Sciatic nerve (tissue), 2 donors: ENCODE measurements at regions not wholly inside any gene's neighbourhood (a gene's known extent, or its start where the extent isn't known, plus 50 kb on each side); places are given as distances from the start of the nearest gene placed in this dataset.
"Not testable (repeated sequence)": the region's sequence is repeated elsewhere in the genome, so short reads cannot be mapped to it uniquely, and the experiment has no call there.

Source experiments
- ATAC-seq: fragments of 200-7000 bp; cut with Tn5 transposase; one replicate; pipeline ENCODE4 v1.9.1; 2020; ENCODE audit warnings: mild to moderate bottlenecking, moderate library complexity
- DNase-seq: peaks from one replicate; pipeline ENCODE4 v3.0.0-alpha.2; 2020; ENCODE audit warnings: low spot score
- intact Hi-C: fragments of 100-400 bp; cut with DNase I; formaldehyde crosslinking; loops from one replicate; pipeline ENCODE4 v1.14.2; 2022
- donor health status: DM: no; HTN: no; CAD: no.
- donor health status: DM: no; HTN: no; CAD: no.

DNA sequence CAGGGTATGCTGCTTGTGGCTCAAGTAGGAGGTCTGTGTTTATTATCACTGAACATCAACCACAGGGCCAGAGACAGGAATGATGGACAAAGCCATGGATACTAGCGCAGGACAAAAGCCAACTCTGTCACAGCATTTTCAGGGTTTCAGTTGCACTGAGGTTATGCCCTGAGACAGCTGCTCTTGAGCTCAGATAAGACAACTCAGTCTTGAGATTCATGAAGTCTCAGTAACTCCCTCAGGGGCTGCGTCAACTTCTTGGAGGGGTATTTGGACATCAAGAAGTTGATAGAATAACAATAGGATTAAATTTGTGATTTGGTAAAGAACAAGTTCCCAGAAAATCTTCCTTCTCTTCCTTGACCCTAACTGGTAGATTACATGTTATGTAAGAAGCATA is 287.0 kb upstream of the SLC14A2 start:
- DNase-seq (no peak), ATAC-seq (no peak)
- intact Hi-C loops = loop anchor here (10.0 kb wide), 1 partner anchor 403 kb away; no protein-coding TSS in a partner anchor

DNA sequence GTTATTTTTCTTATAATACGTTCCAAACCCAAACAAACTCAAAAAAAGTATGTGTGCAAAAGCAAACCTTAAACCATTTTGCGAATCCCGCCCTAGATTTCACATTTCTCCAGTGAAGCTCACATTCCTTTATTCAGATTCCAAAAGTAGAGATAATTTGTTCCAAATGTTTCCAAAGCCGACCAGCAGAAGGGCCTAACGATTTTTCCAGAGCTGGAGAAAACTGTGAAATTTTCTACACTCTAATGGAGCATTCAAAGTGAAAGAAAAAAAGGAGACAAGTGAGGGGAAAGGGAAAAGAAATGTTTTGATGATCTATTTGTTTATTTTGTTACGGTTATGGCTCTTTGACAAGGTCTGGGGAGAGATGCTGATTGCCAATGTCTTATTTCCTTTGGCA is 286.5 kb upstream of the SLC14A2 start:
- intact Hi-C loops = loop anchor here (10.0 kb wide), 1 partner anchor 404 kb away; no protein-coding TSS in a partner anchor
- ATAC-seq (peak; percentile 60), DNase-seq (no peak)

DNA sequence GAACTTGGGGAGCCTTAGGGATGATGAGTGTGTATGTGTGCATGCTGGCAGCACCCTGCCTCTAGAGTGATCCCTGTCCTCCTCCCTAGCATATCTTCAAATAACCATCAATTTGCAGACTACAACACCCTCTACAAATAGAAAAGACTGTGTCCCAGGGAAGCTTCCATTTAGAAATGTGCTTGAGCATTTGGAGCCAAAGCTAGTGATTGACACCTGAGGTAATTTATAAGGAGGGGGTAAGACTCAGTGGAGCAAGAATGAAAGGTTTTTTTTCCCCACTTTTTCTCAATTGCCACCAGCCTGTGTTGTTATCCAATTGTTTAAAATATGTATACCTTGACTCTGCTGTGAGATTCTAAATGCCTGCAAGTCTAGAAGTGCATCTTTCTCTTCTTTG is 286.0 kb upstream of the SLC14A2 start:
- ATAC-seq (no peak), DNase-seq (no peak)
- intact Hi-C loops = loop anchor here (10.0 kb wide), 1 partner anchor 405 kb away; no protein-coding TSS in a partner anchor

DNA sequence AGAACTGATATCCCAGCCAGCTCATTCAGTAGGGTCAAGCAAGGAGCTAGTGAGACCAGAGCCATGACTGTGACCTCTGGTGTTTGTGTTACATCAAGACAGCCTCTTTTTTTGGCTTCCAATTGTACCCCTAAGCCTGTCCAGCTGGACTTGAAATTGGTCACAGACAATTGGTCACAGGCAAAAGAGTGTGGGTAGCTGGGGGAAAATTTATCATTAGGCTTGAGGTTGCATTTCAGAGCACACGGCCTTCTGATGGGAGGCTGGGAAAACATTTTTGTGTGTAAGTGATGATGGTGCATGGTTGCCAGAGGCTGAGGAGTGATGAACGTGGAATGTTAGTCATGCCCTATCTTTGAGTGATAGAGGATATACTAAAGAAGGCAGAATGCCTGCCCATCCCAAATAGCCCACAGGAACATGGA is 285.1 kb upstream of the SLC14A2 start:
- intact Hi-C loops = no loop called here
- DNase-seq (no peak), ATAC-seq (peak; percentile 69)

DNA sequence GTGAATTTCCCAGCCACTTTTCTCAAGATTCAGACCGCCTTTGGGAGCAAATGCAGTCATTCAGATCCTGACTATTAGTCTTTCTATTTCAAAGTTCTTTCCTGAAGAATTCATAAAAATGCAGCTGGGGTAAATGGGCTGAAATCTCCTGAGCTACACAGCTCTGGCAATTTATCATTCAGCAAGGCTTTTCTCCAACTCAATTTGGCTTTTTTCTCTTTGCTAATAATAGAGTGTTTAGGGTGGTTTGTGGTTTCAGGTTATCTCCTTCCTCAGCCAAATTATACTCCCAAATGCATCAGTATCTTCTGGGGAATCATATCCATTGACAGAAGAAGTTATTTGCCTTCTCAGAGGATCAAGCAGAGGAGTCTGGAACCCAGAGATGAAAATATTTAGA is 282.4 kb upstream of the SLC14A2 start:
- no peak for DNase-seq
- intact Hi-C loops = no loop called here
- ATAC-seq = no peak

DNA sequence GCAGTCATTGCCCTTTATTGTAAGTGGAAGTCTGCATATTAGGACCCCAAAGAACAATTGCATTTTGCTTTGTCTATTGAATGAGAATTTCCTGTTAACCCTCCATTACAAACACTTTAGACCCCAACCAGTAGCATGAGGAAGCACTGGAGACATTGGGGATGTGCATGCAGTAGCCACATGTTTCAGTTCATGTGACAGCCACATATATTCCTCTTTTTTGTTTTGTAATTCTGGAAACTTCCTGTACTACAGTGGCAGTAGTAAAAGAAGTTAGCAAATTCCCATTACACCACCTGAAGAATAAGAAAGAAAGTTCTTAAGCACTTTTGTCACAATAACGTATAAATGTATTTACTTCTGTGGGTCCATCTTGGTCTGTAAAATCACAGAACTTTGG is 281.1 kb upstream of the SLC14A2 start:
- intact Hi-C loops = no loop called here
- ATAC-seq (peak; percentile 33), DNase-seq (no peak)

DNA sequence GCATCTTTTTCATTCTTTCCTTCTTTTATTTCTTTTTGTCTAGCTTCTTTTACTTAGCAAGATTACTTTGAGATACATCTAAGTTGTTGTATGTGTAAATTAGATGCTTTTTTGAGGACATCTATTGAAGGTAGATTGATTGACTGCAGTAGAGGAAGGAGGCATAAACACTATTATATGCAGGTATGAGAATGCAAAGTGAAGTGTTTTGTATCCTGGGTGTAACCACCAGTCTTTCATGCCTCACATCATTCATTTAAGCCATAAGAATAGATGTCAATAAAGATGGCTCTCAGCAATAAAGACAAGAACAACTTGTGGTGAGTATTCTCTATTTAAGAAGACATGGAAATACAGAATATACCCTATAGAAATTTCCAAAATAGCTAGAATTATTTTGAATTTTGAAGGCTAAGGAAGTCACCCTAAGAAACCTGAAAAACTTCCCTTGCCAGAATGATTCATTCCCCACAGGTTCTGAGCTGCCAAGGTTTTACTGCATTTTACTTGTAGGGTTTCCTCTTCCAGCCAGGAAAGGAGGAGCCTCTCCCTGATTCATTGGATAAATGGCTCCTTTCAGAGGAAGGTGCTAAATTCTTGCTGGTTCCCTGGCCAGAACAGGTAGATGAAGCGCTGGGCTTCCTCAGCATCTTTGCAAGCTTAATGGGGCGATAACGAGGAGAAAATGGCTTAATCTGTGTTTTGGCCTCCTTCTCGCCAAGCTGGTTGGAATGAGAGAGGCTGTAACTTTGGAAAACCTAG is 279.8 kb upstream of the SLC14A2 start:
- DNase-seq = no peak
- ATAC-seq = no peak
- intact Hi-C loops = no loop called here

DNA sequence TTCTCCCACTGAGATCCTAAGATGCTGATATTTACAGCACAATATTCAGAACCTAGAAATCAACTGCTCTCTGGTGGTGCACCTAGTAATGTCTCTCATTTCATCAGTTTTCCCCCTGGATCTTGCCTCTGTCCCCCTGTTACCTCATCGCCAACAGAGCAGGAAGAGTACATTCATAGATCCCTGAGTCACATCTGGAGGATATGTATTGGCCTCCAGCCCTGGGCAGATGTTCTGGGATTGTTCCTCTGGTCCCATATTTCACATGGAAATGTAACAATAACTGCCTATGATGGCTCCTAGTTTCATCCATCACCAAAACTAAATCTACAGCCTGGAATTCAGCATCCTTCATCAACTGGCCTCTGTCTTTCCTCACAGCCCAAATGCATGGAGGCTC is 278.8 kb upstream of the SLC14A2 start:
- intact Hi-C loops = no loop called here
- ATAC-seq = no peak
- no peak for DNase-seq

DNA sequence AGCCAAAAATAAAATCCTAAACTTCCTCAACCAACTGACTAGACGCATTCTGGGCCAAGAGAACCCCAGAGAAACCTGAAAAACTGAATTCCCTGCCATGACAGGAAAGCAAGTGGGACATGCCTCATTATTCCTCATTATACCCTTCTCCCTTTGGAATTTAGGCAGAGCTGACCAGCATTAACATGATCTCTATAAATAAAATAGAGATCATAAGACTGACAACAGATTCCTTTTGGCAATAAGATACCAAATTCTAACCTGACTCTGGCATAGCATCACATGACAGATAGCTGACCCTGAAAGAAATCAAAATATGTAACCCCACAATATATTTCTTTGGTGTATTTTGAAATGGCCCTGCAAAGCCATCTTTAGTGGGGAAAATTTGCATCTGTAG is 277.8 kb upstream of the SLC14A2 start:
- intact Hi-C loops = no loop called here

DNA sequence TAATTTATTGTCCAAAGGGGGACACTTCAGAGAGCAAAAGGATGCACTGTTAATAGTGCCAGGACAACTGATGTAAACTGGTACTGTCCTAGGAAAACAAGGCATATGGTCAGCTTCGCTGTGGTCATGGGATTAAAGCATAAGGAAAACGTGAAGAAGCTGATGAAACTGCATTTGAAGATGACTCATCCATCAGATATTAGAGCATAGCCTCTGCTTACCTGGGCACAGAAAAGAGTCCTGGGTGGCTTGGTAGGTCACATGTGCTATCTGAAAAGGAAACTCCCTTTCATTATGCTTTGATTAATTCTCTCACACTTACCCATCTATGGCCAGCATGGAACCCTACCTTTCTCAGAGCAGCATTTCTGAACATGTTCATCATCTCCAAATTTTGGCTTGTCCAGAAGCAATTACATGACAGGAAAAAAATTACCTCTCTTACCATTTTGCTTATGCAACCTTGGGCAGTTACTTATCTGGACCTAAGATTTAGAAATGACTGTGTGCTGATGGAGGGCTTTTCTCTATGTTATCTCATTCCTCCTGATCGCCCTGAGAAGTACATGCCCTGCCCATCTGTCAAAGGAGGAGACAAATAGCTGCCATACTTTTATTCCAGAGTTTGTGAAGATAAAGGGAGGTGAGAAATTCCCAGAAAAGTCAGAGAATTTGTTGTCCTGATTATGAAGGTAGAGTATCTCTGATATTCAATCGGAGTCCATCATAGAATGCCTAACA is 275.3 kb upstream of the SLC14A2 start:
- intact Hi-C loops = no loop called here
- DNase-seq = no peak
- no peak for ATAC-seq

More for the DNA sequence above, 277.8 kb upstream of the SLC14A2 start:
- DNase-seq (no peak), ATAC-seq (no peak)

DNA sequence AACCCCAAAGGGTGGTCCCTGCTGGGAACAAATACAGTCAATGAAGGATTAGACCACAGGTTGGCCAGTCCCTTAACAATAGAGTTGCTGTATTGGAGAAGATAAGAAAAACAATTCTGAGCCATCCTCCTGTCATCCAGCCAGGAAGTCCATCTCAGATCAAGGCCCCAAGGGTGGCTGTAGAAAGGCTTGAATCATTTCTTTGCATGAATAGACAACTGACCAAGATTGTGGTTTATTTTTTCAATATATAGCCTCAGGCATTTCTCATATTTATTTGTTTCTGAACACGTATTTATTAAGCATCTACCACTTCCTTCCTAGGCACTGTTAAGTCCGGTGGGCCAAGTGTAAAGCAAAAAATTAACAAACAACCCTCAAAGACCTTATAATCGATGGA is 274.4 kb upstream of the SLC14A2 start:
- no peak for ATAC-seq
- DNase-seq = no peak
- intact Hi-C loops = no loop called here

DNA sequence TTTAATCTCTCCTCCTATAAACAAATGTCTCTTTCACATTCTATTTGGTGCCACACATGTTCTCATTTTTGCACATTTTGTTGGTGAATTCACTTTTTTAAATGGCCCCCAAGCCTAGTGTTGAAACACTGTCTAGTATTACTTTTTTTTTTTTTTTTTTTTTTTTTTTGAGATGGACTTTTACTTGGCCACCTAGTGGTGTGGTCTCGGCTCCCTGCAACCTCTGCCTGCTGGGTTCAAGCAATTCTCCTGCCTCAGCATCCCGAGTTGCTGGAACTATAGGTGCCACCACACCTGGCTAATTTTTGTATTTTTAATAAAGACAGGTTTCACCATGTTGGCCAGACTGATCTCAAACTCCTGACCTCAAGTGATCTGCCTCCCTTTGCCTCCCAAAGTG is 273.8 kb upstream of the SLC14A2 start:
- no peak for DNase-seq
- no peak for ATAC-seq
- intact Hi-C loops = no loop called here

DNA sequence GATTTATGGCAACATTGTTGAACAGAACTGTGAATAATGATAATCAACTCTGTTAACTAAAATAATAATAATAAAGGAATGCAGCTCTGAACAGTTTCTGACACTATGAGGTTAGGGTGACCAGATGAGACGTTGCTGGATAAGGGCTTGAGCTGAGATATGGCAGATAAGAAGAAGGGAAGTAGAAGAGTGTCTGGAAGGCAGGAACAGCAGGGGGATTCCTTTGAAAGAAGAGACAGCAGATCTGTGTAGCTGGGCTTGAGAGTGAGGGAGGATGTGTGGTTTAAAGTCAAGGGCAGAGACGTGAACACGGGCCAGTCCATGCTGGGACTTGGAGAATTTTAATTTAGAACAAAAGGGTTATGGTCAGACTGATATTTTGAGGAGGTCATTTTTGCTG is 273.1 kb upstream of the SLC14A2 start:
- intact Hi-C loops = no loop called here
- DNase-seq (no peak), ATAC-seq (no peak)

DNA sequence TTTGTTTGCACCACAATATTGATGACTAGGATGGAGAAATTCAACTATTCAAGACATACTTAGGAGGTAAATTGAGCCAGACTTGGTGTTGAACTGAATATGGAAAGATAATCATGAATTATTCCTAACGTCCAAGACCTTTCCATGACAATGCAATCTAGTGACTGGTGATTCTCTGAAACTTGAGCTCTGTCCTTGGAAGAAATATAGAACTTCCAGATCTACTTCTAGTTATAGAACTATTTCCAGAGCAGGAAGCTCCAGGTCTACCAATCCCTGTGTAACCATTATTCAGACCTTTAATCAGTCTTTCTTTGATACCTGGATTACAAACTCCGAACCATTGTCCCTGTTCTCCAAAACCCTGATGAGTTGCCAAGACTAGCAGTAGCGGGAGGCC is 272.6 kb upstream of the SLC14A2 start:
- intact Hi-C loops = no loop called here
- DNase-seq = no peak
- ATAC-seq = no peak

DNA sequence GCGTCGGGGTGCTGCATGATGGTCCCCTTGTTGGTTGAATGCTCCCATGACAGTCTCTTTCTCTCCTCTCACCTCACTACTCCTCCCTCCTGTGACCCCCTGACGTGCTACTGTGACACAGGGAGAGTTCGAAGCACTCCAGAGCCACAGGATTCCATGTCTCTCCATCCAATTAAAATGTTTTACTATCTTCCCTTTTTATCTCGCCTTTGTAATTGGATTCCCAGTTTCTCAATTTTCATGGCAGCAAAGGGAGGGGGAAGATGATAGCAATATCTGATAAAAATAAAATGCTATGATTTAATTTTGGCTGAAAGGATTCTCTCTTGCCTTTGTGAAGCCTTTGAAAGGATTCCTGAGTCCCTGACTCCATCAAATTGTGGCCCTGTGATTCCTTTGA is 271.9 kb upstream of the SLC14A2 start:
- ATAC-seq = no peak
- intact Hi-C loops = no loop called here
- no peak for DNase-seq

DNA sequence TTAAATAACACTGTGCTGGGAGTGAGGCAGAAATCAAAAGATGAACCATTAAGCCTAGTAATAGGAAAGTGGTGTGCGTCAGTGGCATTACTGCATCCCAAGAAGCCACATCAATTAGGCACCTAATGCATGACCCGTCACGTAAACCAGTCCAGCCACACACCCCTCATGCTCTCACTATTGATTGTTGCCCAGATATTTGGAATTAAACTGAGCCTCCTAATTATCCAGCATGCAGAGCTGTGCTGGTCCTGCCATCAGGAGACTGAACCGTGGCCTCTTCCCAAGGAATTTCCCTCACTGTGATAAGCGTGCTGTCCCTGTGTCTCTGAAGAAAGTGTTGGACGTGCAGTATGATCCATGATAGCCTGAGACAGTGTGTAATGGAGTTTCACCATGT is 270.6 kb upstream of the SLC14A2 start:
- DNase-seq, intact Hi-C loops, ATAC-seq: not testable (repeated sequence)

DNA sequence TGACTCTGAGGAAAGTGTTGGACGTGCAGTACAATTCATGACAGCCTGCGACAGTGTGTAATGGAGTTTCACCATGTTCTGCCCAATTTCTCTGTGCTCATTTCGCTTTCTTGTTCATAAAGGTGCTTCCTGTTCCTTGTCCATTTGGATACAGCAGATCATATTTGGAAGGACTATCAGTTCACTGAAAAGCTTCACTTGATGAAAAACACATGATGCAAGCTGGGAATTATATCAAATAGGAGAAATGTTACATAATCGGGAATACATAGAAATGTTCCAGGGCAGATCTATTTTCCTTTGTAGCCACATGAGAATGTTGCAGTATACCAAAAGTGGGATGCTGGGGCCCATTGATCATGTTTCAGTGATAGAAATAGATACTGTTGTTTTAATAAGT is 266.3 kb upstream of the SLC14A2 start:
- intact Hi-C loops = no loop called here
- ATAC-seq (peak; percentile 77), DNase-seq (no peak)

DNA sequence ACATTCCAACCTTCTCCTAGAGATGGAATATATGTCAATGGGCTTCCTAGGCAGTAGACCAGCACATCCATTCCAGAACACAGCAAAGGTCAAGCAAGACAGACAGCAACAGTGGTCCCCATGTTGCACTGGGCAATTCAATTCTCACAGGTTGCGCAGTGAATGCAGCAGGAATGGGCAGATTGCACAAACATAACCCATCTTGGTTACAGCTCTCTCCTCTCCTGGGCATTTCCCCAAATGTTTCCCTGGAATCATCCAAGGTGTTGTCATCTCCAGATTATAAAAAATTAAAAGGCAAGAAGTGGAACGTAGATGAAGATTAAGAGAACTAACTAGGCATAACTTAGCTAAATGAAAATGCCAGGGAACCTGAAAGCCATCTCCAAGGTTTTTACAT is 265.8 kb upstream of the SLC14A2 start:
- no peak for DNase-seq
- intact Hi-C loops = no loop called here
- ATAC-seq = peak; percentile 76

DNA sequence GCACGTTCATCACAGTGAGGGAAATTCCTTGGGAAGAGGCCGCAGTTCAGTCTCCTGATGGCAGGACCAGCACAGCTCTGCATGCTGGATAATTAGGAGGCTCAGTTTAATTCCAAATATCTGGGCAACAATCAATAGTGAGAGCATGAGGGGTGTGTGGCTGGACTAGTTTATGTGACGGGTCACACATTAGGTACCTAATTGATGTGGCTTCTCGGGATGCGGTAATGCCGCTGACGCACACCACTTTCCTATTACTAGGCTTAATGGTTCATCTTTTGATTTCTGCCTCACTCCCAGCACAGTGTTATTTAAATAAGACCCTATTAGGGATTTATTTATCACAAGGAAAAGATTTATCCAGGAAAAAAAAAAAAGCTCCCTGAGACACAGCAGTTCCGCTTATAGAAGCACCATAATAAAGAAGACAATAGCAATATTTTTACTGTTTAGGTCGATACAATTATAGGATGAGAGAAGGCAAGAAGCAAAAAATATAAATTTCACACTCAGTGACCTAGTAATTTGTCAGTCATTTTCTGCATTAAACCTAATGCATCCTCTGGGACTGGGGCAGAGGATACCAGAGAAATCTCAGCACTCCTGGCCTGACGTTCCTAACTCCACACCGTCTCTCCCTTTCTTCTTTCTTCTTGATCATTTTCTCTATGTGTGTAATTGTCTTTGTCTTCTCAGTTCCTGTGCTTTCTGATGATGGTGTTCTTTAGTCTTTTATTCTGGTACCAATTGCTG is 264.7 kb upstream of the SLC14A2 start:
- DNase-seq = no peak
- ATAC-seq = peak; percentile 13
- intact Hi-C loops = no loop called here

DNA sequence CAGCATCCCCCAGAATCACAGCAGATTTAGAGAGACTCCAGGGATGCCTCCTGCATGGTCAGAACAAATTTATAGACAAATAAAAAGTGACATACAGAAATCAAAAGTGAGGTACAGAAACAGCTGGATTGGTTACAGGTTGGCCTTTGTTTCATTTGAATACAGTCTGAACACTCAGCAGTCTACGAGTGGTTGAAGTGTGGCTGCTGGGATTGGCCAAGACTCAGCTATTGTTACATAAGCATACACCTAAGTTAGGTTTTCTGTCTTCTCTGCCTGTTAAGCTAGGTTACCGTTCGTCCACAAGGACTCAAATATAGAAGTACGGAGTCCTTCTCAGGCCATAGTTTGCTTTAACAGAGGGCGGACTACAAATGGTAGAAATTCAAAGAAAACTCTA is 262.4 kb upstream of the SLC14A2 start:
- DNase-seq (no peak), ATAC-seq (no peak)
- intact Hi-C loops = no loop called here
